ENCODE measurements at regions not wholly inside any gene's neighbourhood (a gene's known extent, or its start where the extent isn't known, plus 50 kb on each side); places are given as distances from the start of the nearest gene placed in this dataset.

DNA sequence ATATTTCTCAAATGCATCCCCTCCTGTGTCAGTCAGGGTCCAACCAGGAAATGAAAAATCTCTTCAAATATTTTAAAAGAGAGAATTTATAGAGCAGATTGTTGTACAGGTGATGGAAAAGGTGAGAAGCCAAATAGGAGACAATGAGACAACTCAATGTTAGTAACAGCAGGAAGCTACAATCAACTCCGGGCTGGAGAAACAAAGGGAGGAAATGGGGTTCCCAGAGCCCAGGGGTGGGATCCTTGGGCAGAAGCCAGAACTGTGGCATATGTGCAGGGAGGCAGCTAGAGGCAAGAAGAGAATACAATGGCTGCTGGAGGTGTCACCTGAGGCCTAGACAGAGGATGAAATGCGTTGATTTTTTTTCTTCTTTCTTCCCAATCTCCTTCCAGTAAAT, 361.8 kb upstream of the ACTBL2 start:
- TF ChIP-seq CTCF (IDR thresholded peaks at IDR 0.05) (no peak), EZH2 (IDR thresholded peaks at IDR 0.05; ENCODE audit: borderline replicate concordance, insufficient read depth, low read depth, low read length, poor library complexity, severe bottlenecking) (no peak)
- Histone ChIP-seq H3K4me2 (replicated peaks; ENCODE audit: low read depth, low read length, poor library complexity, severe bottlenecking) (no peak overlapping the region), H3K36me3 (replicated peaks in 1 of 2; ENCODE audit: control extremely low read depth in 1 of 2, control insufficient read depth in 1 of 2, extremely low read depth in 1 of 2, insufficient read depth in 2 of 2, low read length in 1 of 2) (no peaks in the 10 kb centered on the region), H3K9ac (ENCODE audit: low read length) (no peak overlapping the region), H3K9me3 (ENCODE audit: control extremely low read depth in 1 of 3, control insufficient read depth in 2 of 3, insufficient read depth in 1 of 3, low read length in 2 of 3) (no peaks in the 10 kb centered on the region), H3K79me2 (ENCODE audit: control insufficient read depth, insufficient read depth, low read length) (no peaks in the 10 kb centered on the region), H3K27ac (ENCODE audit: low read length in 2 of 2) (no peak overlapping the region), H3K4me3 (ENCODE audit: control extremely low read depth in 1 of 5, extremely low read depth in 1 of 5, insufficient read depth in 1 of 5, low read depth in 2 of 5, low read length in 4 of 5) (no peak overlapping the region), H4K20me1 (ENCODE audit: control insufficient read depth, insufficient read depth, low read length, poor library complexity, severe bottlenecking) (no peaks in the 10 kb centered on the region), H3K4me1 (ENCODE audit: control insufficient read depth in 2 of 2, insufficient read depth in 2 of 2, low read length in 2 of 2) (no peaks in the 10 kb centered on the region), H3K27me3 (replicated peaks in 1 of 4; ENCODE audit: control extremely low read depth in 1 of 4, control insufficient read depth in 3 of 4, insufficient read depth in 4 of 4, low read length in 3 of 4) (no peaks in the 10 kb centered on the region), H2AFZ (ENCODE audit: insufficient read depth, low read depth, low read length, poor library complexity, severe bottlenecking) (no peak overlapping the region)
- no peak for ATAC-seq (ENCODE audit: low read depth)
- 89% methylated on average over 1 of the region's 2 CpGs for WGBS (ENCODE audit: insufficient coverage)
- POLR2A ChIA-PET: no interaction called here
- Mint-ChIP-seq H3K4me1 (no peaks in the 10 kb centered on the region), H3K27me3 (no peaks in the 10 kb centered on the region), H3K4me3 (no peak overlapping the region), H3K9me3 (ENCODE audit: insufficient read depth) (no peaks in the 10 kb centered on the region), H3K27ac (no peak overlapping the region)
- intact Hi-C loops (cut with micrococcal nuclease): no loop called here
- CTCF ChIA-PET: no interaction called here
- DNase-seq: no peak

GRCh38 chr5:57843059-57843367, 360.4 kb upstream of the ACTBL2 start:
- Histone ChIP-seq H3K36me3 (replicated peaks in 1 of 2; ENCODE audit: control extremely low read depth in 1 of 2, control insufficient read depth in 1 of 2, extremely low read depth in 1 of 2, insufficient read depth in 2 of 2, low read length in 1 of 2) (no peaks in the 10 kb centered on the region), H3K79me2 (ENCODE audit: control insufficient read depth, insufficient read depth, low read length) (no peaks in the 10 kb centered on the region), H3K4me3 (ENCODE audit: control extremely low read depth in 1 of 5, extremely low read depth in 1 of 5, insufficient read depth in 1 of 5, low read depth in 2 of 5, low read length in 4 of 5) (no peak overlapping the region), H3K27ac (ENCODE audit: low read length in 2 of 2) (no peak overlapping the region), H4K20me1 (ENCODE audit: control insufficient read depth, insufficient read depth, low read length, poor library complexity, severe bottlenecking) (no peaks in the 10 kb centered on the region), H3K27me3 (replicated peaks in 1 of 4; ENCODE audit: control extremely low read depth in 1 of 4, control insufficient read depth in 3 of 4, insufficient read depth in 4 of 4, low read length in 3 of 4) (no peaks in the 10 kb centered on the region), H3K9ac (ENCODE audit: low read length) (no peak overlapping the region), H2AFZ (ENCODE audit: insufficient read depth, low read depth, low read length, poor library complexity, severe bottlenecking) (no peak overlapping the region), H3K4me2 (replicated peaks; ENCODE audit: low read depth, low read length, poor library complexity, severe bottlenecking) (no peak overlapping the region), H3K9me3 (ENCODE audit: control extremely low read depth in 1 of 3, control insufficient read depth in 2 of 3, insufficient read depth in 1 of 3, low read length in 2 of 3) (no peaks in the 10 kb centered on the region), H3K4me1 (ENCODE audit: control insufficient read depth in 2 of 2, insufficient read depth in 2 of 2, low read length in 2 of 2) (no peaks in the 10 kb centered on the region)
- Mint-ChIP-seq H3K9me3 (ENCODE audit: insufficient read depth) (no peaks in the 10 kb centered on the region), H3K27ac (no peak overlapping the region), H3K27me3 (no peaks in the 10 kb centered on the region), H3K4me1 (no peaks in the 10 kb centered on the region), H3K4me3 (no peak overlapping the region)
- intact Hi-C loops (cut with micrococcal nuclease): no loop called here
- no peak for DNase-seq
- WGBS (ENCODE audit: insufficient coverage): no CpG with 5 or more reads among the region's 2 CpGs
- POLR2A ChIA-PET: no interaction called here
- ATAC-seq (ENCODE audit: low read depth): no peak
- CTCF ChIA-PET: no interaction called here
- TF ChIP-seq CTCF (IDR thresholded peaks at IDR 0.05) (no peak), EZH2 (IDR thresholded peaks at IDR 0.05; ENCODE audit: borderline replicate concordance, insufficient read depth, low read depth, low read length, poor library complexity, severe bottlenecking) (no peak)
